SU-DHL-6 (cell line): ENCODE measurements at regions not wholly inside any gene's neighbourhood (a gene's known extent, or its start where the extent isn't known, plus 50 kb on each side); places are given as distances from the start of the nearest gene placed in this dataset.

ENCODE experiments used
- H2AFZ ChIP-seq: fragments of 200-600 bp; sonication (generic); 2 replicates; pipeline ENCODE4 v1.6.1; 2014; ENCODE audit warnings: low read depth, mild to moderate bottlenecking, moderate library complexity, mixed read lengths, antibody characterized with exemption, low read length; ENCODE audit not compliant: severe bottlenecking
- H3F3A ChIP-seq: fragments of 200-600 bp; shearing (Covaris generic); 2 replicates; pipeline ENCODE4 v1.6.0; 2016; ENCODE audit warnings: antibody characterized with exemption, mild to moderate bottlenecking; ENCODE audit not compliant: insufficient read depth
- H3K27ac ChIP-seq: fragments of 200-600 bp; sonication (generic); 2 replicates; pipeline ENCODE4 v1.5.1; 2016; ENCODE audit warnings: low read depth, mild to moderate bottlenecking, low read length, moderate library complexity, mixed read lengths
- H3K27me3 ChIP-seq: fragments of 200-600 bp; sonication (generic), shearing (Covaris generic); 2 replicates; pipeline ENCODE4 v1.6.0; 2014; ENCODE audit warnings: mild to moderate bottlenecking, low read length
- H3K36me3 ChIP-seq: fragments of 200-600 bp; sonication (generic); 2 replicates; pipeline ENCODE4 v1.6.1; 2014; ENCODE audit warnings: mild to moderate bottlenecking, low read length, mixed read lengths
- H3K4me2 ChIP-seq: fragments of 300-600, 200-600 bp; shearing (Covaris generic), sonication (generic); 2 replicates; pipeline ENCODE4 v1.6.0; 2014; ENCODE audit warnings: low read length, low read depth, mild to moderate bottlenecking; ENCODE audit not compliant: poor library complexity, severe bottlenecking
- H3K4me3 ChIP-seq: fragments of 200-600 bp; sonication (generic); 2 replicates; pipeline ENCODE4 v1.5.1; 2014; ENCODE audit warnings: antibody characterized with exemption, low read length, mild to moderate bottlenecking, mixed read lengths; ENCODE audit not compliant: insufficient read depth, poor library complexity, severe bottlenecking
- H3K79me2 ChIP-seq: fragments of 200-600 bp; sonication (generic); 2 replicates; pipeline ENCODE4 v1.6.1; 2014; ENCODE audit warnings: mild to moderate bottlenecking, low read length, moderate library complexity; ENCODE audit not compliant: insufficient read depth
- H3K9ac ChIP-seq: fragments of 200-600 bp; sonication (generic); 2 replicates; pipeline ENCODE4 v1.7.0; 2014; ENCODE audit warnings: mild to moderate bottlenecking, low read length
- H3K9me2 ChIP-seq: fragments of 200-600 bp; sonication (generic); replicated peaks from 2 replicates; pipeline ENCODE4 v1.6.1; 2014; ENCODE audit warnings: low read length; ENCODE audit not compliant: insufficient read depth
- H3K9me3 ChIP-seq: fragments of 200-600 bp; sonication (generic); 2 replicates; pipeline ENCODE4 v1.6.1; 2014; ENCODE audit warnings: low read length, mixed read lengths; ENCODE audit not compliant: insufficient read depth
- H4K20me1 ChIP-seq: fragments of 200-600 bp; sonication (generic); 2 replicates; pipeline ENCODE4 v1.6.1; 2014; ENCODE audit warnings: low read depth, mild to moderate bottlenecking, antibody characterized with exemption, low read length, moderate library complexity, mixed read lengths
- CTCF ChIP-seq: fragments of 200-600 bp; sonication (generic); IDR thresholded peaks from one replicate; pipeline ENCODE4 v1.5.1; 2017; ENCODE audit warnings: antibody characterized with exemption, mild to moderate bottlenecking, low read length, moderate library complexity; ENCODE audit not compliant: insufficient read depth, poor library complexity, severe bottlenecking
- EZH2phosphoT487 ChIP-seq: fragments of 200-600 bp; sonication (generic), shearing (Covaris generic); conservative IDR thresholded peaks from 2 replicates; pipeline ENCODE4 v1.6.1; 2018; ENCODE audit warnings: mild to moderate bottlenecking, antibody characterized with exemption, low read length, moderate library complexity, mixed read lengths

- Histone ChIP-seq H3K4me3 (no peak overlapping the region), H3K27me3 (no peaks in the 10 kb centered on the region), H3K9me3 (no peaks in the 10 kb centered on the region), H3K4me2 (no peak overlapping the region), H3K9me2 (no peaks in the 10 kb centered on the region), H3K36me3 (no peaks in the 10 kb centered on the region), H3K79me2 (no peaks in the 10 kb centered on the region), H3K9ac (no peak overlapping the region), H3K27ac (no peak overlapping the region), H2AFZ (no peak overlapping the region), H3F3A (no peaks in the 10 kb centered on the region), H4K20me1 (no peaks in the 10 kb centered on the region)
- TF ChIP-seq EZH2phosphoT487 (no peak), CTCF (no peak)
Measured at GRCh38 chr4:53854991-53855568, 209.3 kb downstream of the CHIC2 start.

GRCh38 chr4:53852343-53852742 is 212.1 kb downstream of the CHIC2 start:
- Histone ChIP-seq H3K27ac (no peak overlapping the region), H3K4me3 (no peak overlapping the region), H3K9me2 (no peaks in the 10 kb centered on the region), H3K27me3 (no peaks in the 10 kb centered on the region), H4K20me1 (no peaks in the 10 kb centered on the region), H3K9ac (no peak overlapping the region), H2AFZ (no peak overlapping the region), H3K4me2 (no peak overlapping the region), H3K9me3 (no peaks in the 10 kb centered on the region), H3K79me2 (no peaks in the 10 kb centered on the region), H3K36me3 (no peaks in the 10 kb centered on the region), H3F3A (no peaks in the 10 kb centered on the region)
- no peak for TF ChIP-seq EZH2phosphoT487
- no peak for TF ChIP-seq CTCF

- TF ChIP-seq EZH2phosphoT487 (no peak), CTCF (no peak)
- H2AFZ ChIP-seq = no peak overlapping the region
- H3K36me3 ChIP-seq = no peaks in the 10 kb centered on the region
- no peaks in the 10 kb centered on the region for H3K9me2 ChIP-seq
- no peak overlapping the region for H3K27ac ChIP-seq
- H4K20me1 ChIP-seq = no peaks in the 10 kb centered on the region
- no peak overlapping the region for H3K9ac ChIP-seq
- no peaks in the 10 kb centered on the region for H3K27me3 ChIP-seq
- no peaks in the 10 kb centered on the region for H3K9me3 ChIP-seq
- H3K79me2 ChIP-seq = no peaks in the 10 kb centered on the region
- no peak overlapping the region for H3K4me2 ChIP-seq
- H3K4me3 ChIP-seq = no peak overlapping the region
- no peaks in the 10 kb centered on the region for H3F3A ChIP-seq
Measured at GRCh38 chr4:53847965-53848364, 216.4 kb downstream of the CHIC2 start.
